HEK293 (cell line): ENCODE measurements at regions not wholly inside any gene's neighbourhood (a gene's known extent, or its start where the extent isn't known, plus 50 kb on each side); places are given as distances from the start of the nearest gene placed in this dataset.

ENCODE experiments used
- CTCF ChIA-PET: fragments of 350-600 bp; formaldehyde crosslinking; extraction: SDS; loops from one replicate; lab custom pipeline; 2021; ENCODE audit warnings: antibody characterized with exemption; lab: Yijun Ruan, JAX
- POLR2A ChIA-PET: fragments of 300-600 bp; formaldehyde crosslinking; extraction: SDS; loops from one replicate; lab custom pipeline; 2020; ENCODE audit warnings: antibody characterized with exemption, inconsistent platforms; lab: Yijun Ruan, JAX
- H3K27ac ChIP-seq: fragments of 200-500 bp; sonication (Bioruptor generic); 2 replicates; pipeline ENCODE4 v1.5.1; 2014; ENCODE audit warnings: low read depth, low read length, control low read depth, inconsistent platforms; ENCODE audit errors: extremely low read depth
- H3K36me3 ChIP-seq, 2 experiments: fragments of 200-500 bp in 1 of 2; sonication (Bioruptor generic) in 1 of 2; 1 replicate in 1 of 2; 2 replicates in 1 of 2; pipeline ENCODE4 v1.5.1; 2014 to 2017; ENCODE audit warnings: inconsistent platforms in 2 of 2, low read length in 2 of 2; ENCODE audit not compliant: control insufficient read depth in 2 of 2, insufficient read depth in 1 of 2
- H3K4me1 ChIP-seq: fragments of 200-500 bp; sonication (Bioruptor generic); 2 replicates; pipeline ENCODE4 v1.5.1; 2014; ENCODE audit warnings: mild to moderate bottlenecking, low read length, inconsistent platforms; ENCODE audit not compliant: control insufficient read depth, insufficient read depth
- H3K4me3 ChIP-seq: 2 replicates; pipeline ENCODE4 v1.5.1; 2011; ENCODE audit warnings: low read depth, mild to moderate bottlenecking, control low read depth, low read length, moderate library complexity
- H3K9me3 ChIP-seq: fragments of 200-500 bp; sonication (Bioruptor generic); 2 replicates; pipeline ENCODE4 v1.5.1; 2014; ENCODE audit warnings: low read depth, low read length, inconsistent platforms; ENCODE audit not compliant: control insufficient read depth, insufficient read depth
- MEIS1 ChIP-seq: sonication (generic); formaldehyde crosslinking; IDR thresholded peaks from 2 replicates; pipeline ENCODE4 v1.8.1; 2022; ENCODE audit warnings: missing genetic modification reagents, mild to moderate bottlenecking, borderline replicate concordance
- SALL2 ChIP-seq: fragments of 450-650 bp; formaldehyde crosslinking; IDR thresholded peaks from 2 replicates; pipeline ENCODE4 v1.5.0; 2017; ENCODE audit warnings: missing biosample characterization, mild to moderate bottlenecking, missing genetic modification characterization, borderline replicate concordance
- SCRT2 ChIP-seq: fragments of 450-650 bp; formaldehyde crosslinking; IDR thresholded peaks from 2 replicates; pipeline ENCODE4 v1.5.1; 2016; ENCODE audit warnings: missing biosample characterization, missing genetic modification characterization
- ZFP3 ChIP-seq: fragments of 450-650 bp; formaldehyde crosslinking; IDR thresholded peaks from 2 replicates; pipeline ENCODE4 v1.5.1; 2016; ENCODE audit warnings: low read depth, missing biosample characterization, missing genetic modification characterization
- ZNF132 ChIP-seq: fragments of 450-650 bp; formaldehyde crosslinking; IDR thresholded peaks from 2 replicates; pipeline ENCODE4 v1.5.1; 2017; ENCODE audit warnings: missing biosample characterization, missing genetic modification characterization, borderline replicate concordance
- ZNF19 ChIP-seq: fragments of 450-650 bp; formaldehyde crosslinking; IDR thresholded peaks from 2 replicates; pipeline ENCODE4; 2016; ENCODE audit warnings: missing biosample characterization, missing genetic modification characterization, low read depth
- ZNF292 ChIP-seq: fragments of 450-650 bp; formaldehyde crosslinking; IDR thresholded peaks from 2 replicates; pipeline ENCODE4 v1.5.1; 2016; ENCODE audit warnings: low read depth, missing biosample characterization, missing genetic modification characterization, borderline replicate concordance
- ZNF544 ChIP-seq: fragments of 450-650 bp; formaldehyde crosslinking; IDR thresholded peaks from 2 replicates; pipeline ENCODE4 v1.5.0; 2017; ENCODE audit warnings: missing biosample characterization, missing genetic modification characterization
- ZSCAN30 ChIP-seq: fragments of 450-650 bp; IDR thresholded peaks from 2 replicates; pipeline ENCODE4 v1.5.1; 2018; ENCODE audit warnings: missing biosample characterization, mild to moderate bottlenecking, missing genetic modification characterization, moderate library complexity
- TF ChIP-seq, protein P1 (sequence below): fragments of 450-650 bp; formaldehyde crosslinking; IDR thresholded peaks from 2 replicates; pipeline ENCODE4 v1.5.1; 2016; ENCODE audit warnings: missing biosample characterization, missing genetic modification characterization
- TF ChIP-seq, protein P2 (sequence below): fragments of 450-650 bp; formaldehyde crosslinking; IDR thresholded peaks from 2 replicates; pipeline ENCODE4 v1.5.1; 2016; ENCODE audit warnings: missing biosample characterization, missing genetic modification characterization
- TF ChIP-seq, protein P3 (sequence below): fragments of 450-650 bp; formaldehyde crosslinking; conservative IDR thresholded peaks from 2 replicates; pipeline ENCODE4 v1.5.1; 2016; ENCODE audit warnings: low read depth, missing biosample characterization, missing genetic modification characterization
- TF ChIP-seq, protein P4 (sequence below): fragments of 450-650 bp; formaldehyde crosslinking; IDR thresholded peaks from 2 replicates; pipeline ENCODE4 v1.5.1; 2016; ENCODE audit warnings: missing biosample characterization, missing genetic modification characterization

DNA sequence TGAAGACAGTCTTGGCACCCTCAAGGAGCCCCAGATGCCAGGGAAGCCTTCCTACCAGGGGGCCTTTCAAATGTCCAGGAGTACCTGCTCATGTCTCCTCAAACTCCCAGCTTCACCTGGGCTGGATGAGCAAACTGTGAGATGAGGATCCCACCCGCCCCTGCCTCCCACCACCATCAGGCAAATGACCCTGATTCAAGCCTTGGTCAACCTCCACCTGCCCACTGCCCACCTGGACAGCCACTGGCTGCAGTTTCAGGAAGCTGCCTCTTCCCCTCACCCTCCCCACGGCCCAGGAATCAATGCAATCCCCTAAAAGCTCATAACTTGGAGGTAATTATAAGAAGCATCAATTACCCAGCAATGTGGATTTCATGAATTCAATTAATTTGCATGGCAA is 122.7 kb downstream of the BUD13 start:
- ChIA-PET CTCF (no interaction called here), POLR2A (no interaction called here)
- Histone ChIP-seq H3K9me3 (no peaks in the 10 kb centered on the region), H3K36me3 (no peaks in the 10 kb centered on the region), H3K27ac (no peak overlapping the region), H3K4me1 (no peaks in the 10 kb centered on the region), H3K4me3 (no peak overlapping the region)
- TF ChIP-seq MEIS1 (CRISPR knock-in tag) (no peak), SALL2 (tag by site-specific recombination) (no peak), ZSCAN30 (tag by site-specific recombination) (no peak), ZNF292 (tag by site-specific recombination) (no peak), ZFP3 (tag by site-specific recombination) (no peak), ZNF544 (no peak), ZNF19 (no peak)
- TF ChIP-seq, protein P1, sequence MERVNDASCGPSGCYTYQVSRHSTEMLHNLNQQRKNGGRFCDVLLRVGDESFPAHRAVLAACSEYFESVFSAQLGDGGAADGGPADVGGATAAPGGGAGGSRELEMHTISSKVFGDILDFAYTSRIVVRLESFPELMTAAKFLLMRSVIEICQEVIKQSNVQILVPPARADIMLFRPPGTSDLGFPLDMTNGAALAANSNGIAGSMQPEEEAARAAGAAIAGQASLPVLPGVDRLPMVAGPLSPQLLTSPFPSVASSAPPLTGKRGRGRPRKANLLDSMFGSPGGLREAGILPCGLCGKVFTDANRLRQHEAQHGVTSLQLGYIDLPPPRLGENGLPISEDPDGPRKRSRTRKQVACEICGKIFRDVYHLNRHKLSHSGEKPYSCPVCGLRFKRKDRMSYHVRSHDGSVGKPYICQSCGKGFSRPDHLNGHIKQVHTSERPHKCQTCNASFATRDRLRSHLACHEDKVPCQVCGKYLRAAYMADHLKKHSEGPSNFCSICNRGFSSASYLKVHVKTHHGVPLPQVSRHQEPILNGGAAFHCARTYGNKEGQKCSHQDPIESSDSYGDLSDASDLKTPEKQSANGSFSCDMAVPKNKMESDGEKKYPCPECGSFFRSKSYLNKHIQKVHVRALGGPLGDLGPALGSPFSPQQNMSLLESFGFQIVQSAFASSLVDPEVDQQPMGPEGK, result no peak
- TF ChIP-seq, protein P2, sequence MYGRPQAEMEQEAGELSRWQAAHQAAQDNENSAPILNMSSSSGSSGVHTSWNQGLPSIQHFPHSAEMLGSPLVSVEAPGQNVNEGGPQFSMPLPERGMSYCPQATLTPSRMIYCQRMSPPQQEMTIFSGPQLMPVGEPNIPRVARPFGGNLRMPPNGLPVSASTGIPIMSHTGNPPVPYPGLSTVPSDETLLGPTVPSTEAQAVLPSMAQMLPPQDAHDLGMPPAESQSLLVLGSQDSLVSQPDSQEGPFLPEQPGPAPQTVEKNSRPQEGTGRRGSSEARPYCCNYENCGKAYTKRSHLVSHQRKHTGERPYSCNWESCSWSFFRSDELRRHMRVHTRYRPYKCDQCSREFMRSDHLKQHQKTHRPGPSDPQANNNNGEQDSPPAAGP (tag by site-specific recombination), result no peak
- TF ChIP-seq, protein P3, sequence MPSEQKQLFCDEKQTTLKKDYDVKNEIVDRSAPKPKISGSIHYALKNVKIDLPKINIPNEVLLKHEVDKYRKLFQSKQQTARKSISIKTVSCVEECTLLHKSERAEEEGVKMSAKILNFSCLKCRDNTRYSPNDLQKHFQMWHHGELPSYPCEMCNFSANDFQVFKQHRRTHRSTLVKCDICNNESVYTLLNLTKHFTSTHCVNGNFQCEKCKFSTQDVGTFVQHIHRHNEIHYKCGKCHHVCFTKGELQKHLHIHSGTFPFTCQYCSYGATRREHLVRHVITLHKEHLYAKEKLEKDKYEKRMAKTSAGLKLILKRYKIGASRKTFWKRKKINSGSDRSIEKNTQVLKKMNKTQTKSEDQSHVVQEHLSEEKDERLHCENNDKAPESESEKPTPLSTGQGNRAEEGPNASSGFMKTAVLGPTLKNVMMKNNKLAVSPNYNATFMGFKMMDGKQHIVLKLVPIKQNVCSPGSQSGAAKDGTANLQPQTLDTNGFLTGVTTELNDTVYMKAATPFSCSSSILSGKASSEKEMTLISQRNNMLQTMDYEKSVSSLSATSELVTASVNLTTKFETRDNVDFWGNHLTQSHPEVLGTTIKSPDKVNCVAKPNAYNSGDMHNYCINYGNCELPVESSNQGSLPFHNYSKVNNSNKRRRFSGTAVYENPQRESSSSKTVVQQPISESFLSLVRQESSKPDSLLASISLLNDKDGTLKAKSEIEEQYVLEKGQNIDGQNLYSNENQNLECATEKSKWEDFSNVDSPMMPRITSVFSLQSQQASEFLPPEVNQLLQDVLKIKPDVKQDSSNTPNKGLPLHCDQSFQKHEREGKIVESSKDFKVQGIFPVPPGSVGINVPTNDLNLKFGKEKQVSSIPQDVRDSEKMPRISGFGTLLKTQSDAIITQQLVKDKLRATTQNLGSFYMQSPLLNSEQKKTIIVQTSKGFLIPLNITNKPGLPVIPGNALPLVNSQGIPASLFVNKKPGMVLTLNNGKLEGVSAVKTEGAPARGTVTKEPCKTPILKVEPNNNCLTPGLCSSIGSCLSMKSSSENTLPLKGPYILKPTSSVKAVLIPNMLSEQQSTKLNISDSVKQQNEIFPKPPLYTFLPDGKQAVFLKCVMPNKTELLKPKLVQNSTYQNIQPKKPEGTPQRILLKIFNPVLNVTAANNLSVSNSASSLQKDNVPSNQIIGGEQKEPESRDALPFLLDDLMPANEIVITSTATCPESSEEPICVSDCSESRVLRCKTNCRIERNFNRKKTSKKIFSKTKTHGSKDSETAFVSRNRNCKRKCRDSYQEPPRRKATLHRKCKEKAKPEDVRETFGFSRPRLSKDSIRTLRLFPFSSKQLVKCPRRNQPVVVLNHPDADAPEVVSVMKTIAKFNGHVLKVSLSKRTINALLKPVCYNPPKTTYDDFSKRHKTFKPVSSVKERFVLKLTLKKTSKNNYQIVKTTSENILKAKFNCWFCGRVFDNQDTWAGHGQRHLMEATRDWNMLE, result no peak
- TF ChIP-seq, protein P4, sequence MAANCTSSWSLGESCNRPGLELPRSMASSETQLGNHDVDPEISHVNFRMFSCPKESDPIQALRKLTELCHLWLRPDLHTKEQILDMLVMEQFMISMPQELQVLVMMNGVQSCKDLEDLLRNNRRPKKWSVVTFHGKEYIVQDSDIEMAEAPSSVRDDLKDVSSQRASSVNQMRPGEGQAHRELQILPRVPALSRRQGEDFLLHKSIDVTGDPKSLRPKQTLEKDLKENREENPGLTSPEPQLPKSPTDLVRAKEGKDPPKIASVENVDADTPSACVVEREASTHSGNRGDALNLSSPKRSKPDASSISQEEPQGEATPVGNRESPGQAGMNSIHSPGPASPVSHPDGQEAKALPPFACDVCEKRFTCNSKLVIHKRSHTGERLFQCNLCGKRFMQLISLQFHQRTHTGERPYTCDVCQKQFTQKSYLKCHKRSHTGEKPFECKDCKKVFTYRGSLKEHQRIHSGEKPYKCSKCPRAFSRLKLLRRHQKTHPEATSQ (tag by site-specific recombination), result no peak
- TF ChIP-seq, all 188 proteins: peak for 0

DNA sequence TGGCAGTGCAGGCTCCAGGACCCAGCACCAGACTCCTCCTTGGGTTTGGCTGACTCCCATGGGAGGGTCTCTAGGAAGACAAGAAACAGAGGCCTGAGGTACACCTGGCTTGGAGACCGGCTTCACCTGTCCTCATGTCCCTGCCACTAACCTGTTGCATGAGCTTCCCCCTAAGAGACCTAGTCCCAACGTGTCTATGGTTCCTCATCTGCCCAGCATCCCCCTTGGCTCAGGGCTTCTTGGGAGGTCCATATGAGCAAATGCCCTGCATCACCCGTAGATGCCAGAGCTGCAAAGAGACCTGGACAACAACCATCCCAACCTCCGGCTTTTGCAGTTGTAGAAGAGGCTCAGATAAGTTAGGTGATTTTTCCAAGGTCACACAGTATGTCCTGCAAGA is 123.5 kb downstream of the BUD13 start:
- no peak overlapping the region for H3K27ac ChIP-seq
- H3K4me1 ChIP-seq, result no peaks in the 10 kb centered on the region
- TF ChIP-seq SCRT2 (tag by site-specific recombination) (peak; percentile 51; the same call in 1 of the 2 replicates), ZNF132 (tag by site-specific recombination) (no peak)
- no peaks in the 10 kb centered on the region for H3K36me3 ChIP-seq
- ChIA-PET CTCF (interaction anchor here (1.6 kb wide), 1 partner anchor 42 kb away, joined by 5 read pairs; no protein-coding TSS in a partner anchor), POLR2A (no interaction called here)
- H3K4me3 ChIP-seq, result no peak overlapping the region
- no peaks in the 10 kb centered on the region for H3K9me3 ChIP-seq
